ENCODE measurements at regions not wholly inside any gene's neighbourhood (a gene's known extent, or its start where the extent isn't known, plus 50 kb on each side); places are given as distances from the start of the nearest gene placed in this dataset.

- Histone ChIP-seq H3K79me2 (ENCODE audit: control insufficient read depth, insufficient read depth, low read length) (no peaks in the 10 kb centered on the region), H3K27ac (ENCODE audit: control insufficient read depth, insufficient read depth, low read length) (no peak overlapping the region), H3K4me3 (ENCODE audit: control insufficient read depth in 2 of 3, extremely low read depth in 1 of 3, insufficient read depth in 2 of 3, low read depth in 1 of 3, low read length in 3 of 3) (no peak overlapping the region), H3K36me3 (ENCODE audit: control insufficient read depth in 2 of 2, extremely low read depth in 1 of 2, insufficient read depth in 2 of 2, low read length in 2 of 2) (no peaks in the 10 kb centered on the region), H3K9me1 (ENCODE audit: control insufficient read depth, extremely low read depth, insufficient read depth, low read length) (no peaks in the 10 kb centered on the region), H4K20me1 (ENCODE audit: control insufficient read depth, extremely low read depth, insufficient read depth, low read length) (no peaks in the 10 kb centered on the region), H3K4me2 (ENCODE audit: control insufficient read depth, extremely low read depth, insufficient read depth, low read depth, low read length) (no peak overlapping the region), H3K9me3 (ENCODE audit: control insufficient read depth, low read depth, low read length) (no peaks in the 10 kb centered on the region), H2AFZ (ENCODE audit: control insufficient read depth, low read length) (no peak overlapping the region), H3K9ac (ENCODE audit: control insufficient read depth, extremely low read depth, insufficient read depth, low read length) (no peak overlapping the region), H3K4me1 (ENCODE audit: control insufficient read depth, extremely low read depth, insufficient read depth, low read length) (no peaks in the 10 kb centered on the region), H3K27me3 (ENCODE audit: control insufficient read depth, extremely low read depth, insufficient read depth, low read length) (no peaks in the 10 kb centered on the region)
- dilution Hi-C loops (cut with MboI; ENCODE audit: extremely low pct_ligation_motif_present, low sequenced_read_pairs), result no loop called here
- no peak for DNase-seq (ENCODE audit: low read depth, low spot score)
- no peak for FAIRE-seq
- no peak for TF ChIP-seq EZH2 (IDR thresholded peaks at IDR 0.05; ENCODE audit: low read length)
- no peak for TF ChIP-seq CTCF (optimal IDR thresholded peaks at IDR 0.05 in 1 of 3, IDR thresholded peaks at IDR 0.05 in 1 of 3, conservative IDR thresholded peaks at IDR 0.05 in 1 of 3; ENCODE audit: extremely low read depth in 1 of 3, insufficient read depth in 2 of 3, low read length in 3 of 3)
These were observed 443.4 kb upstream of the LINC00305 start for GRCh38 chr18:64592246-64592645.

GRCh38 chr18:64589000-64589399, 440.1 kb upstream of the LINC00305 start:
- Histone ChIP-seq H3K27ac (ENCODE audit: control insufficient read depth, insufficient read depth, low read length) (no peak overlapping the region), H3K4me2 (ENCODE audit: control insufficient read depth, extremely low read depth, insufficient read depth, low read depth, low read length) (no peak overlapping the region), H3K36me3 (ENCODE audit: control insufficient read depth in 2 of 2, extremely low read depth in 1 of 2, insufficient read depth in 2 of 2, low read length in 2 of 2) (no peaks in the 10 kb centered on the region), H3K79me2 (ENCODE audit: control insufficient read depth, insufficient read depth, low read length) (no peaks in the 10 kb centered on the region), H3K27me3 (ENCODE audit: control insufficient read depth, extremely low read depth, insufficient read depth, low read length) (no peaks in the 10 kb centered on the region), H3K9me3 (ENCODE audit: control insufficient read depth, low read depth, low read length) (no peaks in the 10 kb centered on the region), H3K9ac (ENCODE audit: control insufficient read depth, extremely low read depth, insufficient read depth, low read length) (no peak overlapping the region), H3K4me1 (ENCODE audit: control insufficient read depth, extremely low read depth, insufficient read depth, low read length) (no peaks in the 10 kb centered on the region), H4K20me1 (ENCODE audit: control insufficient read depth, extremely low read depth, insufficient read depth, low read length) (no peaks in the 10 kb centered on the region), H3K9me1 (ENCODE audit: control insufficient read depth, extremely low read depth, insufficient read depth, low read length) (no peaks in the 10 kb centered on the region), H2AFZ (ENCODE audit: control insufficient read depth, low read length) (no peak overlapping the region), H3K4me3 (ENCODE audit: control insufficient read depth in 2 of 3, extremely low read depth in 1 of 3, insufficient read depth in 2 of 3, low read depth in 1 of 3, low read length in 3 of 3) (no peak overlapping the region)
- FAIRE-seq, result no peak
- dilution Hi-C loops (cut with MboI; ENCODE audit: extremely low pct_ligation_motif_present, low sequenced_read_pairs), result no loop called here
- TF ChIP-seq CTCF (optimal IDR thresholded peaks at IDR 0.05 in 1 of 3, IDR thresholded peaks at IDR 0.05 in 1 of 3, conservative IDR thresholded peaks at IDR 0.05 in 1 of 3; ENCODE audit: extremely low read depth in 1 of 3, insufficient read depth in 2 of 3, low read length in 3 of 3), result no peak
- no peak for TF ChIP-seq EZH2 (IDR thresholded peaks at IDR 0.05; ENCODE audit: low read length)
- DNase-seq (ENCODE audit: low read depth, low spot score), result no peak

Data from keratinocyte (primary cell).